Esophagus mucosa (tissue), 1 donor: ENCODE measurements at regions not wholly inside any gene's neighbourhood (a gene's known extent, or its start where the extent isn't known, plus 50 kb on each side); places are given as distances from the start of the nearest gene placed in this dataset.

Experiments used
- ATAC-seq: fragments of 200-7000 bp; cut with Tn5 transposase; one replicate; pipeline ENCODE4 v1.9.1; 2020
- donor health status: DM: yes; HTN: yes; CAD: no.

DNA sequence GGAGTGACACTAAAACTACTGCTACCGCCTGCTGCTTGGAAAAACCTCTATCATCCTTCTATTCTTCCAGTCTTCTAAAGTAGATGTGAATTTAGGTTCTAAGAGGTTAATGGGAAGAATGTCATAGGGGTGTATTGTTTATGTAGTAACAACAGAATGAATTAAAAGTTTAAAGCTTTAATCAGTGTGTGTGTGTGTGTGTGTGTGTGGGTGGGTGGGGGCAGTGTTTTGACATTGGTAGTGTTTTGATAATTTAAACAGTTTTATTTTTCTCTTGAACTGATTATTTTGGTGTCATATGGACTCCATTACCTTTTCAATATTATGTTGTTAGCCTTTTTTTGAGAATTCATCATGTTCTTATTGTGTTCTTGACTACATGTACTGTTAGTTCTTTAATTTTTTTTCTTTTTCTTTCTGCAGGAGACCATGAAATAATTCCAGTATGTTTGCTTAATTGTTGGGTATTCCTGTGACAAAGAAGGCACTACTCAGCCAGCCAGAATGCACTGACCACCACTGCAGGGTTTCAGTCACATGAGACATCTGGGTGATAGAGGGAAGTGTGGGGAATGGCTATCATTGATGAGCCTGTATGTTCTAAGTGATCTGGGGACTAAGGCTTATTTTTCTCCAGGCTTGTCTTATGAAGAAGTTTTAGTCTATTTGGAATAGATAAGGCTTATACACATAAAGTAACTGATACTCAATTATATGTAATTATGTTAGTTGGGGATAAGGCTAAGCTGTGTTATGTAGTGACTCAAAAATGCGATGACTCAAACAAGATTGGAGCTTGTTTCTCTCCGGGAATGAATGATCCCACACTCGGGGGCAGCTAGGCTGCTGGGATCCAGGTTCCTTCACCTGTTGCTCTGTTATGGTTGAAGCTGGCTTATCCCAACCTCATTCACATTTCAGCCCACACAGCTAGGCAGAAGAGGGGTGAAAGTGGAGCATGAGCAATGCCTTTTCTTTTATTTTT lies 50.2 kb upstream of the ACTBL2 start:
- no peak for ATAC-seq
